H9 (cell line): ENCODE measurements at regions not wholly inside any gene's neighbourhood (a gene's known extent, or its start where the extent isn't known, plus 50 kb on each side); places are given as distances from the start of the nearest gene placed in this dataset.

Source experiments
- DNase-seq: peaks from one replicate; pipeline ENCODE4 v3.0.0-alpha.2; 2017
- H2AFZ ChIP-seq: one replicate; pipeline ENCODE4 v1.6.1; 2013; ENCODE audit warnings: mild to moderate bottlenecking, low read length, control low read depth, moderate library complexity
- H2AK5ac ChIP-seq: 2 replicates; pipeline ENCODE4 v1.6.1; 2013; ENCODE audit warnings: low read length, control low read depth, mixed read lengths; ENCODE audit not compliant: insufficient read length
- H2BK120ac ChIP-seq: one replicate; pipeline ENCODE4 v1.6.1; 2013; ENCODE audit warnings: low read depth, mild to moderate bottlenecking, low read length, control low read depth, inconsistent platforms; ENCODE audit not compliant: poor library complexity, severe bottlenecking
- H2BK12ac ChIP-seq: 2 replicates; pipeline ENCODE4 v1.6.1; 2013; ENCODE audit warnings: low read length, control low read depth, mixed read lengths, low read depth; ENCODE audit not compliant: insufficient read length
- H2BK15ac ChIP-seq: 2 replicates; pipeline ENCODE4 v1.6.1; 2013; ENCODE audit warnings: low read depth, low read length, control low read depth
- H2BK20ac ChIP-seq: one replicate; pipeline ENCODE4 v1.6.1; 2013; ENCODE audit warnings: low read depth, mild to moderate bottlenecking, low read length, control low read depth, inconsistent platforms; ENCODE audit not compliant: poor library complexity, severe bottlenecking
- H2BK5ac ChIP-seq: 2 replicates; pipeline ENCODE4 v1.6.1; 2013; ENCODE audit warnings: low read length, control low read depth, mixed read lengths; ENCODE audit not compliant: insufficient read length
- H3K14ac ChIP-seq: 2 replicates; pipeline ENCODE4 v1.6.1; 2013; ENCODE audit warnings: low read length, control low read depth; ENCODE audit not compliant: insufficient read depth
- H3K18ac ChIP-seq: 2 replicates; pipeline ENCODE4 v1.6.1; 2013; ENCODE audit warnings: low read depth, mild to moderate bottlenecking, mixed read lengths, low read length, control low read depth; ENCODE audit not compliant: insufficient read length
- H3K23ac ChIP-seq: 2 replicates; pipeline ENCODE4 v1.6.1; 2013; ENCODE audit warnings: low read length, control low read depth, mixed read lengths, low read depth; ENCODE audit not compliant: insufficient read length
- H3K23me2 ChIP-seq: 2 replicates; pipeline ENCODE4 v1.6.1; 2013; ENCODE audit warnings: low read depth, mild to moderate bottlenecking, mixed read lengths, low read length, control low read depth; ENCODE audit not compliant: insufficient read length, poor library complexity, severe bottlenecking
- H3K27ac ChIP-seq: 2 replicates; pipeline ENCODE4 v1.5.1; 2013; ENCODE audit warnings: low read length, control low read depth, mixed read lengths, low read depth; ENCODE audit not compliant: insufficient read length
- H3K27me3 ChIP-seq: 2 replicates; pipeline ENCODE4 v1.6.1; 2013; ENCODE audit warnings: low read length, control low read depth, inconsistent platforms; ENCODE audit not compliant: insufficient read depth
- H3K4ac ChIP-seq: 2 replicates; pipeline ENCODE4 v1.6.1; 2013; ENCODE audit warnings: low read depth, mild to moderate bottlenecking, control low read depth, inconsistent platforms, low read length, moderate library complexity
- H3K4me1 ChIP-seq: 2 replicates; pipeline ENCODE4 v1.6.1; 2013; ENCODE audit warnings: low read length, control low read depth, inconsistent platforms; ENCODE audit not compliant: insufficient read depth
- H3K4me2 ChIP-seq: 2 replicates; pipeline ENCODE4 v1.6.1; 2013; ENCODE audit warnings: low read length, control low read depth, mixed read lengths; ENCODE audit not compliant: insufficient read length, insufficient read depth
- H3K56ac ChIP-seq: 2 replicates; pipeline ENCODE4 v1.6.1; 2013; ENCODE audit warnings: low read depth, mild to moderate bottlenecking, mixed read lengths, low read length, control low read depth; ENCODE audit not compliant: insufficient read length
- H3K79me1 ChIP-seq: 2 replicates; pipeline ENCODE4 v1.6.1; 2013; ENCODE audit warnings: low read depth, mild to moderate bottlenecking, moderate library complexity, low read length, control low read depth, inconsistent platforms; ENCODE audit not compliant: insufficient read depth, poor library complexity, severe bottlenecking
- H3K79me2 ChIP-seq: 2 replicates; pipeline ENCODE4 v1.6.1; 2013; ENCODE audit warnings: low read length, control low read depth, inconsistent platforms; ENCODE audit not compliant: insufficient read depth
- H3K9ac ChIP-seq: 2 replicates; pipeline ENCODE4 v1.6.1; 2013; ENCODE audit warnings: low read length, control low read depth, mixed read lengths; ENCODE audit not compliant: insufficient read length; ENCODE audit errors: extremely low read depth
- H3K9me3 ChIP-seq: one replicate; pipeline ENCODE4 v1.6.1; 2013; ENCODE audit warnings: low read depth, low read length, inconsistent platforms; ENCODE audit not compliant: control insufficient read depth
- H3T11ph ChIP-seq: one replicate; pipeline ENCODE4 v1.6.1; 2013; ENCODE audit warnings: mild to moderate bottlenecking, low read length, control low read depth, inconsistent platforms
- H4K20me1 ChIP-seq: one replicate; pipeline ENCODE4 v1.6.1; 2013; ENCODE audit not compliant: control insufficient read depth, insufficient read length, insufficient read depth
- H4K5ac ChIP-seq: 2 replicates; pipeline ENCODE4 v1.6.1; 2013; ENCODE audit warnings: low read depth, mild to moderate bottlenecking, mixed read lengths, low read length, control low read depth; ENCODE audit not compliant: insufficient read length
- H4K8ac ChIP-seq: replicated peaks from 2 replicates; pipeline ENCODE4 v1.6.1; 2013; ENCODE audit warnings: low read length, control low read depth, mixed read lengths, low read depth; ENCODE audit not compliant: insufficient read length
- H4K91ac ChIP-seq: 2 replicates; pipeline ENCODE4 v1.6.1; 2013; ENCODE audit warnings: low read depth, mild to moderate bottlenecking, moderate library complexity, mixed read lengths, low read length, control low read depth; ENCODE audit not compliant: insufficient read length
- H3K27ac Mint-ChIP-seq, 3 experiments: 2 replicates in 2 of 3; 3 replicates in 1 of 3; pipeline ENCODE4 v1.8.0; 2020 to 2021; ENCODE audit warnings: mixed read lengths in 3 of 3, mild to moderate bottlenecking in 1 of 3, moderate library complexity in 1 of 3
- H3K27me3 Mint-ChIP-seq: 2 replicates; pipeline ENCODE4 v1.8.0; 2021; ENCODE audit warnings: low read depth, mild to moderate bottlenecking, moderate library complexity, mixed read lengths
- H3K36me3 Mint-ChIP-seq, 3 experiments: 2 replicates in 2 of 3; 3 replicates in 1 of 3; pipeline ENCODE4 v1.8.0; 2020 to 2021; ENCODE audit warnings: low read depth in 3 of 3, mixed read lengths in 3 of 3; ENCODE audit not compliant: insufficient read depth in 1 of 3
- H3K4me1 Mint-ChIP-seq, 2 experiments: 2 replicates each; pipeline ENCODE4 v1.8.0; 2020; ENCODE audit warnings: mixed read lengths in 2 of 2
- H3K4me3 Mint-ChIP-seq, 2 experiments: 2 replicates in 1 of 2; 3 replicates in 1 of 2; pipeline ENCODE4 v1.8.0; 2020 to 2021; ENCODE audit warnings: mild to moderate bottlenecking in 2 of 2, mixed read lengths in 2 of 2, moderate library complexity in 1 of 2
- H3K9me3 Mint-ChIP-seq, 2 experiments: 2 replicates in 1 of 2; 3 replicates in 1 of 2; pipeline ENCODE4 v1.8.0; 2020; ENCODE audit warnings: mild to moderate bottlenecking in 2 of 2, mixed read lengths in 2 of 2, moderate library complexity in 1 of 2
- WGBS: extraction: QIAGEN DNeasy Blood & Tissue Kit; methylation state at CpG from one replicate; pipeline ENCODE4 v1.1.7; 2013; ENCODE audit warnings: missing lambda C conversion rate, low lambda C conversion rate, mixed read lengths; ENCODE audit not compliant: insufficient read length; ENCODE audit errors: extremely low coverage; 5-methylcytosine and 5-hydroxymethylcytosine counted together
- TF ChIP-seq, protein P1 (sequence below): fragments of 200-600 bp; sonication (generic); conservative IDR thresholded peaks from 3 replicates; pipeline ENCODE4 v1.8.0; 2021; ENCODE audit warnings: antibody characterized with exemption, mild to moderate bottlenecking

DNA sequence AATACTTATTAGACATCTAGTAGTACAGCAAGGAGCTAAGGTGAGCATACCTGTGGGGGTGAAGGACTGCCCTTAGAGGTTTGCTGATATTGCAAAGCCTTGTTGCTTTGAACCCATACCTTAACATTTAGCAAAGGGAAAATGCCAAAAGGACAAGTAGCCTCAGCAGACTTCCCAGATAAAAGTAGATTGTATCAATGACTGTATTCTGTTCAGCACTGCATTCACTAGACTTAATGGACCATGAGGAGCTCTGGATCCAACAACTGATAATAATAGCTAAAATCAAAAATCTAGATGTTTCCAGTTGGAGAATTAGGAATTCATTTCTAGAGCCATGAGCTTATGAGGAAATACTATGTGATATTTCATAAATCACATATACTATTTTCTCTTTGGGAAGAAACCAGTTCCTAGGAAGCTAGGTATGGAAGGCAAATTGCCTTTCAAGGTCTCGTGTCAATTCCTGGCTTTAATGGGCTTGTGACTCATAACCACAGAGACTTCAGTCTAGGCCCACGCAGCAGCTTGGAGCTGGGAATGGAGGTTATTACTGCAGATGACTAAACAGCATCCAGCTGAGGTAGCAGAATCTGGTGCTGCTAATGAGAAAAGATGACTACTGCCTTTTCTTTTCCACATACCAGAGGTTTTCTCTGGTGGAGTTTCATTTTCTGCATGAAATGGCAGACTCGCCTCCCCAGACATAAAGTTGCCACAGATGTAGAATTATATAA, 191.2 kb upstream of the NABP1 start:
- H3K4me3 Mint-ChIP-seq: no peak overlapping the region
- Histone ChIP-seq H3K56ac (no peak overlapping the region), H4K5ac (no peak overlapping the region), H3T11ph (no peak overlapping the region), H3K79me1 (no peaks in the 10 kb centered on the region), H4K8ac (no peak overlapping the region), H4K20me1 (no peaks in the 10 kb centered on the region), H3K9ac (no peak overlapping the region), H3K14ac (no peak overlapping the region), H3K23ac (no peak overlapping the region), H3K9me3 (peaks cover 14% of the 10 kb centered on the region), H3K4ac (no peak overlapping the region), H2BK120ac (no peak overlapping the region), H3K79me2 (no peaks in the 10 kb centered on the region), H3K27ac (no peak overlapping the region), H2AK5ac (no peak overlapping the region), H2BK5ac (no peak overlapping the region), H2AFZ (no peak overlapping the region), H4K91ac (no peak overlapping the region), H3K18ac (no peak overlapping the region), H3K23me2 (no peaks in the 10 kb centered on the region), H3K4me2 (no peak overlapping the region), H2BK20ac (no peak overlapping the region), H2BK12ac (no peak overlapping the region), H2BK15ac (no peak overlapping the region), H3K27me3 (no peaks in the 10 kb centered on the region), H3K4me1 (no peaks in the 10 kb centered on the region; the same call in 1 of the 2 replicates)
- no peak for DNase-seq
- no peaks in the 10 kb centered on the region; the same call in 1 of the 2 replicates for H3K27me3 Mint-ChIP-seq
- TF ChIP-seq, protein P1, sequence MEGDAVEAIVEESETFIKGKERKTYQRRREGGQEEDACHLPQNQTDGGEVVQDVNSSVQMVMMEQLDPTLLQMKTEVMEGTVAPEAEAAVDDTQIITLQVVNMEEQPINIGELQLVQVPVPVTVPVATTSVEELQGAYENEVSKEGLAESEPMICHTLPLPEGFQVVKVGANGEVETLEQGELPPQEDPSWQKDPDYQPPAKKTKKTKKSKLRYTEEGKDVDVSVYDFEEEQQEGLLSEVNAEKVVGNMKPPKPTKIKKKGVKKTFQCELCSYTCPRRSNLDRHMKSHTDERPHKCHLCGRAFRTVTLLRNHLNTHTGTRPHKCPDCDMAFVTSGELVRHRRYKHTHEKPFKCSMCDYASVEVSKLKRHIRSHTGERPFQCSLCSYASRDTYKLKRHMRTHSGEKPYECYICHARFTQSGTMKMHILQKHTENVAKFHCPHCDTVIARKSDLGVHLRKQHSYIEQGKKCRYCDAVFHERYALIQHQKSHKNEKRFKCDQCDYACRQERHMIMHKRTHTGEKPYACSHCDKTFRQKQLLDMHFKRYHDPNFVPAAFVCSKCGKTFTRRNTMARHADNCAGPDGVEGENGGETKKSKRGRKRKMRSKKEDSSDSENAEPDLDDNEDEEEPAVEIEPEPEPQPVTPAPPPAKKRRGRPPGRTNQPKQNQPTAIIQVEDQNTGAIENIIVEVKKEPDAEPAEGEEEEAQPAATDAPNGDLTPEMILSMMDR: no peak
- H3K9me3 Mint-ChIP-seq: peaks cover 22 to 27% of the 10 kb centered on the region in 2 experiments
- H3K27ac Mint-ChIP-seq: no peak overlapping the region
- peaks cover 3 to 22% (median 15%) of the 10 kb centered on the region in 3 experiments; a peak in 6 of 7 replicates for H3K36me3 Mint-ChIP-seq
- H3K4me1 Mint-ChIP-seq: peaks cover 0 to 3% of the 10 kb centered on the region in 2 experiments; a peak in 1 of 4 replicates
- WGBS: no CpG with 5 or more reads among the region's 3 CpGs
